Fibroblast of pulmonary artery (primary cell): ENCODE measurements at regions not wholly inside any gene's neighbourhood (a gene's known extent, or its start where the extent isn't known, plus 50 kb on each side); places are given as distances from the start of the nearest gene placed in this dataset.

ENCODE experiments used
- DNase-seq: peaks from one replicate; pipeline ENCODE4 v3.0.0-alpha.2; 2010; ENCODE audit warnings: low read depth
- H3K4me3 ChIP-seq: replicated peaks from 2 replicates; pipeline ENCODE4 v1.5.1; 2011; ENCODE audit warnings: low read depth, mild to moderate bottlenecking, control low read depth, low read length, moderate library complexity
- CTCF ChIP-seq: IDR thresholded peaks from 2 replicates; pipeline ENCODE4 v1.5.1; 2011; ENCODE audit warnings: mild to moderate bottlenecking, control low read depth, low read length, inconsistent platforms; ENCODE audit errors: missing control alignments

GRCh38 chr16:76176616-76177015 lies 100.6 kb upstream of the CNTNAP4 start:
- DNase-seq: no peak
- no peak for TF ChIP-seq CTCF
- H3K4me3 ChIP-seq: no peak overlapping the region

- no peak for TF ChIP-seq CTCF
- no peak overlapping the region for H3K4me3 ChIP-seq
- no peak for DNase-seq
Measured at GRCh38 chr16:76182041-76182635, 95.1 kb upstream of the CNTNAP4 start.

GRCh38 chr16:76183647-76184046 lies 93.6 kb upstream of the CNTNAP4 start:
- TF ChIP-seq CTCF: no peak
- H3K4me3 ChIP-seq: no peak overlapping the region

GRCh38 chr16:76190057-76190456 lies 87.1 kb upstream of the CNTNAP4 start:
- TF ChIP-seq CTCF: no peak
- H3K4me3 ChIP-seq: no peak overlapping the region
- no peak for DNase-seq

More at GRCh38 chr16:76183647-76184046, 93.6 kb upstream of the CNTNAP4 start:
- DNase-seq: no peak

GRCh38 chr16:76190480-76190879 lies 86.7 kb upstream of the CNTNAP4 start:
- TF ChIP-seq CTCF: no peak
- H3K4me3 ChIP-seq: no peak overlapping the region
- no peak for DNase-seq

GRCh38 chr16:76193906-76194615 lies 83.1 kb upstream of the CNTNAP4 start:
- TF ChIP-seq CTCF: no peak
- no peak overlapping the region for H3K4me3 ChIP-seq
- DNase-seq: no peak

- DNase-seq: no peak
Measured at GRCh38 chr16:76194616-76195015, 82.6 kb upstream of the CNTNAP4 start.

More at GRCh38 chr16:76194616-76195015, 82.6 kb upstream of the CNTNAP4 start:
- TF ChIP-seq CTCF: no peak
- no peak overlapping the region for H3K4me3 ChIP-seq
